Esophagus muscularis mucosa (tissue), 4 donors: ENCODE measurements at regions not wholly inside any gene's neighbourhood (a gene's known extent, or its start where the extent isn't known, plus 50 kb on each side); places are given as distances from the start of the nearest gene placed in this dataset.

ENCODE experiments used
- DNase-seq: peaks from one replicate; pipeline ENCODE4 v3.0.0-alpha.2; 2017; ENCODE audit errors: extremely low spot score
- H3K27ac ChIP-seq, 4 donors: fragments of 200-600 bp; sonication (generic); replicated peaks in 1 of 4; 1 replicate in 3 of 4; 2 replicates in 1 of 4; pipeline ENCODE4 v1.5.1; 2016 to 2019; ENCODE audit warnings: mild to moderate bottlenecking in 1 of 4
- H3K27me3 ChIP-seq, 4 donors: fragments of 200-600 bp; sonication (generic); one replicate each; pipeline versions ENCODE4 v1.5.1 to v1.6.0; 2016 to 2019
- H3K36me3 ChIP-seq, 4 donors: fragments of 200-600 bp; sonication (generic); one replicate each; pipeline ENCODE4 v1.5.1; 2016 to 2019
- H3K4me1 ChIP-seq, 4 donors: fragments of 200-600 bp; sonication (generic); one replicate each; pipeline ENCODE4 v1.5.1; 2016 to 2019
- H3K4me3 ChIP-seq, 4 donors: fragments of 200-600 bp; sonication (generic); 1 replicate in 2 of 4; 2 replicates in 2 of 4; pipeline ENCODE4 v1.5.1; 2016 to 2019; ENCODE audit warnings: mild to moderate bottlenecking in 4 of 4, moderate library complexity in 1 of 4
- H3K9me3 ChIP-seq, 4 donors: fragments of 200-600 bp; sonication (generic); 1 replicate in 3 of 4; 2 replicates in 1 of 4; pipeline ENCODE4 v1.5.1; 2016 to 2019
- CTCF ChIP-seq, 3 experiments: fragments of 200-600 bp in 2 of 3; fragments of 450-650 bp in 1 of 3; sonication (generic) in 2 of 3; IDR thresholded peaks; one replicate each; pipeline ENCODE4 v1.5.1; 2017 to 2019; ENCODE audit warnings: antibody characterized with exemption in 3 of 3, mild to moderate bottlenecking in 2 of 3, moderate library complexity in 1 of 3
- EP300 ChIP-seq: sonication (generic); formaldehyde crosslinking; IDR thresholded peaks from one replicate; pipeline ENCODE4 v1.6.1; 2017; ENCODE audit warnings: antibody characterized with exemption
- POLR2A ChIP-seq: fragments of 450-650 bp; IDR thresholded peaks from one replicate; pipeline ENCODE4 v1.6.1; 2017; ENCODE audit warnings: antibody characterized with exemption, moderate library complexity, mild to moderate bottlenecking, low read depth
- POLR2AphosphoS5 ChIP-seq, 2 donors: sonication (generic); formaldehyde crosslinking; IDR thresholded peaks; one replicate each; pipeline ENCODE4 v1.6.1; 2017; ENCODE audit warnings: antibody characterized with exemption in 2 of 2
- WGBS: methylation state at CpG from one replicate; pipeline ENCODE4 v1.1.5; 2018; 5-methylcytosine and 5-hydroxymethylcytosine counted together
- intact Hi-C: fragments of 100-400 bp; cut with DNase I; formaldehyde crosslinking; loops from one replicate; pipeline ENCODE4 v1.15.1; 2023

- Histone ChIP-seq H3K27me3 (no peaks in the 10 kb centered on the region), H3K36me3 (no peaks in the 10 kb centered on the region), H3K4me1 (no peaks in the 10 kb centered on the region), H3K4me3 (no peak overlapping the region), H3K27ac (no peak overlapping the region), H3K9me3 (no peaks in the 10 kb centered on the region)
- WGBS: 52% methylated on average over 7 of the region's 7 CpGs
- no peak for DNase-seq
- TF ChIP-seq POLR2A (no peak), EP300 (no peak), POLR2AphosphoS5 (IDR thresholded peaks at IDR 0.05) (no peak), CTCF (IDR thresholded peaks at IDR 0.05) (no peak)
- intact Hi-C loops: no loop called here
Measured at GRCh38 chr12:62128175-62128975, 131.8 kb upstream of the USP15 start.

- intact Hi-C loops: no loop called here
- no peaks in the 10 kb centered on the region for H3K4me1 ChIP-seq
- TF ChIP-seq POLR2A: no peak
Measured at GRCh38 chr12:62129291-62129690, 130.9 kb upstream of the USP15 start.

GRCh38 chr12:62130402-62130801 lies 129.8 kb upstream of the USP15 start:
- Histone ChIP-seq H3K27me3 (no peaks in the 10 kb centered on the region), H3K27ac (no peak overlapping the region), H3K4me3 (no peak overlapping the region), H3K36me3 (no peaks in the 10 kb centered on the region), H3K4me1 (no peaks in the 10 kb centered on the region), H3K9me3 (no peaks in the 10 kb centered on the region)
- 70% methylated on average over 3 of the region's 3 CpGs for WGBS
- no peak for DNase-seq
- intact Hi-C loops: no loop called here
- TF ChIP-seq CTCF (IDR thresholded peaks at IDR 0.05) (no peak), POLR2A (no peak), POLR2AphosphoS5 (IDR thresholded peaks at IDR 0.05) (no peak), EP300 (no peak)

More at GRCh38 chr12:62129291-62129690, 130.9 kb upstream of the USP15 start:
- no peak overlapping the region for H3K27ac ChIP-seq
- H3K27me3 ChIP-seq: no peaks in the 10 kb centered on the region
- H3K9me3 ChIP-seq: no peaks in the 10 kb centered on the region
- no peaks in the 10 kb centered on the region for H3K36me3 ChIP-seq
- no peak for DNase-seq
- no peak overlapping the region for H3K4me3 ChIP-seq
- WGBS: 58% methylated on average over 4 of the region's 4 CpGs

- 72% methylated on average over 6 of the region's 6 CpGs for WGBS
- no peaks in the 10 kb centered on the region for H3K9me3 ChIP-seq
- DNase-seq: no peak
- no peaks in the 10 kb centered on the region for H3K27me3 ChIP-seq
- no peaks in the 10 kb centered on the region for H3K36me3 ChIP-seq
- H3K4me3 ChIP-seq: no peak overlapping the region
- TF ChIP-seq CTCF (IDR thresholded peaks at IDR 0.05) (no peak), EP300 (no peak), POLR2AphosphoS5 (IDR thresholded peaks at IDR 0.05) (no peak), POLR2A (no peak)
- no peak overlapping the region for H3K27ac ChIP-seq
- intact Hi-C loops: no loop called here
- no peaks in the 10 kb centered on the region for H3K4me1 ChIP-seq
Measured at GRCh38 chr12:62130834-62131552, 129.2 kb upstream of the USP15 start.

GRCh38 chr12:62133440-62133839 lies 126.8 kb upstream of the USP15 start:
- H3K27me3 ChIP-seq: no peaks in the 10 kb centered on the region
- no peak for DNase-seq
- H3K4me3 ChIP-seq: no peak overlapping the region
- intact Hi-C loops: no loop called here
- H3K9me3 ChIP-seq: no peaks in the 10 kb centered on the region
- no peaks in the 10 kb centered on the region for H3K36me3 ChIP-seq
- no peak overlapping the region for H3K27ac ChIP-seq
- TF ChIP-seq EP300 (no peak), POLR2A (no peak), CTCF (IDR thresholded peaks at IDR 0.05) (no peak), POLR2AphosphoS5 (IDR thresholded peaks at IDR 0.05) (no peak)
- 94% methylated on average over 2 of the region's 2 CpGs for WGBS
- no peaks in the 10 kb centered on the region for H3K4me1 ChIP-seq
